ENCODE measurements at regions not wholly inside any gene's neighbourhood (a gene's known extent, or its start where the extent isn't known, plus 50 kb on each side); places are given as distances from the start of the nearest gene placed in this dataset.

DNA sequence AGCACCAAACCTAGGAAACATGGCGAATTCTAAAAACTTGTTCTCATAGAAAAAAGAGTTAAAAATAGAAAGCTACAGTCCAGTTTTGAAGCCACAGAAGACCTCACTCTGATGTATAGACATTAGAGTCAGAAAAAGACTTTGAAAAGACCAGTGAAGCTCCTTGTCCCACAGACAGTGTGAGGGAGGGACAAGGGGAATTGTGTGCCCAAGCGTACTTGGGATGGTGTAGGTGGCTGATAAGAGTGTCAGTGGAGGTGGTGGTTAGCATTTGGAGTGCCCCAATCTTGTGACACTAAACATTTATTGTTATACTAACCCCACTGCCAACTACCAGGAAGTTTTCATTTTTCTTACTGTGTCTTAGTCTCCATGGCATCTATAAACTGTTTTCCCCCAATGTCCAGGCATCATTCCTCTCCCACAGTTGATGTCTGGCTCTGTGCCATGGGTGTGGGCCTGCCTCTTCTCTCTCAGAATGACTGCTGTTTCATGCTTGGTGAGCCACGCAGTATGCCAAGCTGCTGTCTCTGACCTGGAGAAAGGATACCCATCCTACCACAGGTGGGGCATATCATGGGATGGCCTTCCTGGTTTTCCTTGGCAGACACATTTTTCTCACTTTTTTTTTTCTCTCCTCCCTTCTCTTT, 161.4 kb downstream of the RPIA start:
- Histone ChIP-seq H3K4me3 (ENCODE audit: low read depth, low read length, poor library complexity, severe bottlenecking) (peak overlapping the region; percentile 8), H3K79me2 (ENCODE audit: insufficient read depth, low read depth, low read length) (peaks cover 62% of the 10 kb centered on the region; the same call in 1 of the 2 replicates), H3K27ac (ENCODE audit: low read depth, low read length, poor library complexity, severe bottlenecking) (peak overlapping the region; percentile 100), H3K36me3 (ENCODE audit: insufficient read depth, low read length) (peaks cover 22% of the 10 kb centered on the region), H2AFZ (ENCODE audit: low read length) (no peak overlapping the region; the same call in 1 of the 2 replicates), H3K4me1 (ENCODE audit: insufficient read depth, low read length, poor library complexity, severe bottlenecking) (peaks cover 100% of the 10 kb centered on the region), H3K9me2 (ENCODE audit: insufficient read depth, low read length) (no peaks in the 10 kb centered on the region), H4K20me1 (ENCODE audit: insufficient read depth, low read length) (no peaks in the 10 kb centered on the region), H3K4me2 (ENCODE audit: low read length) (peak overlapping the region; percentile 77), H3K9me3 (ENCODE audit: low read length) (no peaks in the 10 kb centered on the region)
- POLR2A ChIA-PET = interaction anchor here (3.2 to 27.8 kb wide), 4 partner anchors 0 to 103 kb away, joined by 19 to 2147 read pairs (median 1244); no protein-coding TSS in a partner anchor
- CTCF ChIA-PET (ENCODE audit: unreplicated experiment) = interaction anchor here (2.9 kb wide), 1 partner anchor 21 kb away, joined by 16 read pairs; no protein-coding TSS in a partner anchor
- intact Hi-C loops (cut with micrococcal nuclease; ENCODE audit: unreplicated experiment) = no loop called here
- DNase-seq (ENCODE audit: low spot score) = peak; percentile 29
- BruUV-seq (replicated peaks) = no TSS peak
- TF ChIP-seq, protein P1, sequence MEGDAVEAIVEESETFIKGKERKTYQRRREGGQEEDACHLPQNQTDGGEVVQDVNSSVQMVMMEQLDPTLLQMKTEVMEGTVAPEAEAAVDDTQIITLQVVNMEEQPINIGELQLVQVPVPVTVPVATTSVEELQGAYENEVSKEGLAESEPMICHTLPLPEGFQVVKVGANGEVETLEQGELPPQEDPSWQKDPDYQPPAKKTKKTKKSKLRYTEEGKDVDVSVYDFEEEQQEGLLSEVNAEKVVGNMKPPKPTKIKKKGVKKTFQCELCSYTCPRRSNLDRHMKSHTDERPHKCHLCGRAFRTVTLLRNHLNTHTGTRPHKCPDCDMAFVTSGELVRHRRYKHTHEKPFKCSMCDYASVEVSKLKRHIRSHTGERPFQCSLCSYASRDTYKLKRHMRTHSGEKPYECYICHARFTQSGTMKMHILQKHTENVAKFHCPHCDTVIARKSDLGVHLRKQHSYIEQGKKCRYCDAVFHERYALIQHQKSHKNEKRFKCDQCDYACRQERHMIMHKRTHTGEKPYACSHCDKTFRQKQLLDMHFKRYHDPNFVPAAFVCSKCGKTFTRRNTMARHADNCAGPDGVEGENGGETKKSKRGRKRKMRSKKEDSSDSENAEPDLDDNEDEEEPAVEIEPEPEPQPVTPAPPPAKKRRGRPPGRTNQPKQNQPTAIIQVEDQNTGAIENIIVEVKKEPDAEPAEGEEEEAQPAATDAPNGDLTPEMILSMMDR (conservative IDR thresholded peaks at IDR 0.05; ENCODE audit: low read length) = no peak
- TF ChIP-seq EZH2phosphoT487 (IDR thresholded peaks at IDR 0.05; ENCODE audit: borderline replicate concordance, low read depth, low read length) = no peak

DNA sequence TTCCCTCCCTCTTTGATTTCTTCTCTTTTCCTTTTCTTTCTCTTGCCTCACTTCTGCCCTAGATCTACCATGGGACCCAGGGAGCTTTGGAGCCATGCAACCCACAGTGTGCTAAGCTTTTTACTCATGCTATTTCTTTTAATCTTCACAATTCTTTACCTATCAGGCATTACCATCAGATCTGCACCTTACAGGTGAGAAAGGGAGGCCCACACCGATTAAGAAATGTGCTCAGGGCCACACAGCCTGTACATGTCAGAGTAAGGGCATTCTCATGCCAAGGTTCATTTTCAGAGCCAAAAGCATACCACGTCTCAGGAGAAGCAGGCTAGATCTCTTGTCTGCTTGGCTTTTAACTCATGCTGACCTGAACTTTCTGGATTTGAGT, 161.9 kb downstream of the RPIA start:
- intact Hi-C loops (cut with micrococcal nuclease; ENCODE audit: unreplicated experiment) = no loop called here
- Histone ChIP-seq H3K79me2 (ENCODE audit: insufficient read depth, low read depth, low read length) (peaks cover 62% of the 10 kb centered on the region; the same call in 1 of the 2 replicates), H3K4me3 (ENCODE audit: low read depth, low read length, poor library complexity, severe bottlenecking) (peak overlapping the region; percentile 1), H3K4me1 (ENCODE audit: insufficient read depth, low read length, poor library complexity, severe bottlenecking) (peaks cover 96% of the 10 kb centered on the region), H3K9me2 (ENCODE audit: insufficient read depth, low read length) (no peaks in the 10 kb centered on the region), H3K27ac (ENCODE audit: low read depth, low read length, poor library complexity, severe bottlenecking) (peak overlapping the region; percentile 100), H3K9me3 (ENCODE audit: low read length) (no peaks in the 10 kb centered on the region), H4K20me1 (ENCODE audit: insufficient read depth, low read length) (no peaks in the 10 kb centered on the region), H3K36me3 (ENCODE audit: insufficient read depth, low read length) (peaks cover 26% of the 10 kb centered on the region), H2AFZ (ENCODE audit: low read length) (no peak overlapping the region; the same call in 1 of the 2 replicates), H3K4me2 (ENCODE audit: low read length) (peak overlapping the region; percentile 77)
- no peak for DNase-seq (ENCODE audit: low spot score)
- TF ChIP-seq, protein P1 (conservative IDR thresholded peaks at IDR 0.05; ENCODE audit: low read length) = no peak
- TF ChIP-seq EZH2phosphoT487 (IDR thresholded peaks at IDR 0.05; ENCODE audit: borderline replicate concordance, low read depth, low read length) = no peak
- ChIA-PET CTCF (ENCODE audit: unreplicated experiment) (interaction anchor here (2.9 kb wide), 1 partner anchor 22 kb away, joined by 16 read pairs; no protein-coding TSS in a partner anchor), POLR2A (interaction anchor here (3.2 to 27.8 kb wide), 4 partner anchors 1 to 103 kb away, joined by 19 to 2147 read pairs (median 1244); no protein-coding TSS in a partner anchor)
- no TSS peak for BruUV-seq (replicated peaks)

DNA sequence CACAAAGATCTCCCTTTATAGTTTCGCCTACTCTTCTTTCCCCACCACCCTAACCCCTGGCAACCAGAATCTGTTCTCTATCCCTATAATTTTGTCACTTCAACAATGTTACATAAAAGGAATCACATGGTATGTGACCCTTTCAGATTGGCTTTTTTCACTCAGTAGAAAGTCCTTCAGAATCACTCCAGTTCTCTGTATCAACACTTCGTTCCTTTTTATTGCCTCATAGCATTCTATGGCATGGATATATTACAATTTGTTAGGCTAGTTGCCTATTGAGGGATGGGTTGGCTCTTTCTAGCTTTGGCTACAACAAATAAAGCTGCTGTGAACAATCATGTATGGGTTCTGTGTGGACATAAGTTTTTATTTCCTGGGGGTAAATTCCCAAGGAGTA, 163.1 kb downstream of the RPIA start:
- TF ChIP-seq, protein P1 (conservative IDR thresholded peaks at IDR 0.05; ENCODE audit: low read length) = no peak
- no peak for TF ChIP-seq EZH2phosphoT487 (IDR thresholded peaks at IDR 0.05; ENCODE audit: borderline replicate concordance, low read depth, low read length)
- H3K36me3 ChIP-seq (ENCODE audit: insufficient read depth, low read length) = peaks cover 33% of the 10 kb centered on the region
- H3K27ac ChIP-seq (ENCODE audit: low read depth, low read length, poor library complexity, severe bottlenecking) = peak overlapping the region; percentile 100
- intact Hi-C loops (cut with micrococcal nuclease; ENCODE audit: unreplicated experiment) = no loop called here
- no TSS peak for BruUV-seq (replicated peaks)
- H3K4me2 ChIP-seq (ENCODE audit: low read length) = peak overlapping the region; percentile 77
- peaks cover 63% of the 10 kb centered on the region; the same call in 1 of the 2 replicates for H3K79me2 ChIP-seq (ENCODE audit: insufficient read depth, low read depth, low read length)
- peak; percentile 50 for DNase-seq (ENCODE audit: low spot score)
- peak overlapping the region; percentile 30 for H3K4me3 ChIP-seq (ENCODE audit: low read depth, low read length, poor library complexity, severe bottlenecking)
- POLR2A ChIA-PET = interaction anchor here (12.3 to 27.8 kb wide), 3 partner anchors 14 to 105 kb away, joined by 232 to 2147 read pairs (median 341); no protein-coding TSS in a partner anchor
- H3K9me2 ChIP-seq (ENCODE audit: insufficient read depth, low read length) = no peaks in the 10 kb centered on the region
- H2AFZ ChIP-seq (ENCODE audit: low read length) = no peak overlapping the region
- H4K20me1 ChIP-seq (ENCODE audit: insufficient read depth, low read length) = no peaks in the 10 kb centered on the region
- no peaks in the 10 kb centered on the region for H3K9me3 ChIP-seq (ENCODE audit: low read length)
- peaks cover 85% of the 10 kb centered on the region for H3K4me1 ChIP-seq (ENCODE audit: insufficient read depth, low read length, poor library complexity, severe bottlenecking)
- CTCF ChIA-PET (ENCODE audit: unreplicated experiment) = interaction anchor here (3.4 kb wide), 1 partner anchor 23 kb away, joined by 17 read pairs; no protein-coding TSS in a partner anchor

All from OCI-LY7 (cell line).